HCT116 (cell line): ENCODE measurements at regions not wholly inside any gene's neighbourhood (a gene's known extent, or its start where the extent isn't known, plus 50 kb on each side); places are given as distances from the start of the nearest gene placed in this dataset.

Experiments used
- ATAC-seq: fragments of 200-7000 bp; cut with Tn5 transposase; 2 replicates; pipeline ENCODE4 v1.9.1; 2020; ENCODE audit warnings: mild to moderate bottlenecking, moderate library complexity
- BruUV-seq: library from RNA; stranded (reverse); fragments of 400-500 nt; replicated peaks from 2 replicates; lab custom pipeline; 2021; lab: Mats Ljungman, UMichigan
- CTCF ChIA-PET: fragments of 300-600 bp; sonication (Branson Sonifier 250); formaldehyde crosslinking; loops from one replicate; lab custom pipeline; 2021; ENCODE audit warnings: antibody characterized with exemption; lab: Charles Lee
- POLR2A ChIA-PET: fragments of 300-600, 350-600 bp; sonication (Branson Sonifier 250); formaldehyde crosslinking; loops from one replicate; lab custom pipeline; 2021; ENCODE audit warnings: antibody characterized with exemption; lab: Charles Lee
- RAD21 ChIA-PET, 2 experiments: fragments of 300-600 bp; sonication (Branson Sonifier 250); formaldehyde crosslinking; loops; one replicate each; lab custom pipeline; 2023; ENCODE audit warnings: low total read pairs in 2 of 2; ENCODE audit not compliant: uncharacterized antibody in 2 of 2, unreplicated experiment in 2 of 2, low non-redundant PET in 1 of 2; lab: Charles Lee
- DNase-seq: peaks from one replicate; pipeline ENCODE4 v3.0.0-alpha.2; 2010; ENCODE audit warnings: low read depth, low spot score
- H2AFZ ChIP-seq: fragments of 200-600 bp; shearing (Covaris generic), sonication (generic); 2 replicates; pipeline ENCODE4 v1.6.1; 2017; ENCODE audit warnings: low read depth, mixed run types, mixed read lengths, antibody characterized with exemption, low read length; ENCODE audit not compliant: poor library complexity, severe bottlenecking
- H3K27ac ChIP-seq: 2 replicates; pipeline ENCODE4 v1.5.1; 2012; ENCODE audit warnings: low read depth, low read length
- H3K27me3 ChIP-seq: fragments of 200-600 bp; sonication (generic); 2 replicates; pipeline ENCODE4 v1.6.1; 2016; ENCODE audit warnings: mixed run types, low read length, mixed read lengths; ENCODE audit not compliant: insufficient read depth
- H3K36me3 ChIP-seq, 2 experiments: fragments of 200-500 bp in 1 of 2; fragments of 200-600 bp in 1 of 2; sonication (Bioruptor generic) in 1 of 2; sonication (generic) in 1 of 2; 2 replicates each; pipeline versions ENCODE4 v1.5.1 to v1.6.1; 2014 to 2016; ENCODE audit warnings: low read length in 2 of 2, inconsistent platforms in 1 of 2, mixed read lengths in 1 of 2, mixed run types in 1 of 2; ENCODE audit not compliant: insufficient read depth in 2 of 2, control insufficient read depth in 1 of 2
- H3K4me1 ChIP-seq, 2 experiments: fragments of 200-600 bp in 1 of 2; sonication (generic) in 1 of 2; 2 replicates each; pipeline versions ENCODE4 v1.5.1 to v1.6.1; 2012 to 2017; ENCODE audit warnings: low read length in 2 of 2, inconsistent platforms in 1 of 2, mild to moderate bottlenecking in 1 of 2, mixed read lengths in 1 of 2, mixed run types in 1 of 2, moderate library complexity in 1 of 2; ENCODE audit not compliant: insufficient read depth in 2 of 2, control insufficient read depth in 1 of 2
- H3K4me2 ChIP-seq: fragments of 200-600 bp; sonication (generic); 2 replicates; pipeline ENCODE4 v1.6.1; 2017; ENCODE audit warnings: mixed run types, low read length, mixed read lengths
- H3K4me3 ChIP-seq, 2 experiments: fragments of 200-600 bp in 1 of 2; sonication (generic) in 1 of 2; replicated peaks in 1 of 2; 2 replicates each; pipeline ENCODE4 v1.5.1; 2011 to 2016; ENCODE audit warnings: low read length in 2 of 2, control low read depth in 1 of 2, low read depth in 1 of 2, mild to moderate bottlenecking in 1 of 2, mixed read lengths in 1 of 2, mixed run types in 1 of 2
- H3K79me2 ChIP-seq: fragments of 200-600 bp; sonication (generic); 2 replicates; pipeline ENCODE4 v1.6.1; 2017; ENCODE audit warnings: mild to moderate bottlenecking, mixed run types, low read length, moderate library complexity, mixed read lengths; ENCODE audit not compliant: insufficient read depth
- H3K9ac ChIP-seq: fragments of 200-600 bp; sonication (generic); 2 replicates; pipeline ENCODE4 v1.6.1; 2016; ENCODE audit warnings: low read length, mixed read lengths
- H3K9me2 ChIP-seq: fragments of 200-600 bp; sonication (generic), shearing (Covaris generic); 2 replicates; pipeline ENCODE4 v1.6.1; 2017; ENCODE audit warnings: mixed run types, mild to moderate bottlenecking, moderate library complexity; ENCODE audit not compliant: insufficient read depth
- H3K9me3 ChIP-seq, 2 experiments: fragments of 200-500 bp in 1 of 2; fragments of 200-600 bp in 1 of 2; sonication (Bioruptor generic) in 1 of 2; sonication (generic) in 1 of 2; 2 replicates each; pipeline ENCODE4 v1.6.1; 2014 to 2017; ENCODE audit warnings: low read length in 2 of 2, mixed read lengths in 2 of 2, inconsistent platforms in 1 of 2, low read depth in 1 of 2, mild to moderate bottlenecking in 1 of 2, mixed run types in 1 of 2, moderate library complexity in 1 of 2; ENCODE audit not compliant: control insufficient read depth in 1 of 2, insufficient read depth in 1 of 2
- H4K20me1 ChIP-seq: fragments of 200-600 bp; sonication (generic), shearing (Covaris generic); 2 replicates; pipeline ENCODE4 v1.6.1; 2017; ENCODE audit warnings: mixed run types, mild to moderate bottlenecking, moderate library complexity; ENCODE audit not compliant: insufficient read depth
- CBX3 ChIP-seq: IDR thresholded peaks from 2 replicates; pipeline ENCODE4 v1.6.1; 2012; ENCODE audit warnings: low read depth
- EGR1 ChIP-seq: IDR thresholded peaks from 2 replicates; pipeline ENCODE4 v1.6.1; 2012; ENCODE audit warnings: low read depth
- EZH2phosphoT487 ChIP-seq: fragments of 200-600 bp; IDR thresholded peaks from 2 replicates; pipeline ENCODE4 v1.6.1; 2018; ENCODE audit warnings: antibody characterized with exemption, borderline replicate concordance
- JUND ChIP-seq: IDR thresholded peaks from 2 replicates; pipeline ENCODE4 v1.6.1; 2012
- POLR2A ChIP-seq: IDR thresholded peaks from 2 replicates; pipeline ENCODE4 v1.7.0; 2011; ENCODE audit warnings: borderline replicate concordance; ENCODE audit not compliant: insufficient read depth, insufficient read length; ENCODE audit errors: extremely low read depth
- POLR2AphosphoS5 ChIP-seq: IDR thresholded peaks from 2 replicates; pipeline ENCODE4 v1.6.1; 2011; ENCODE audit warnings: mild to moderate bottlenecking, low read depth, low read length, moderate library complexity
- RAD21 ChIP-seq: IDR thresholded peaks from 2 replicates; pipeline ENCODE4 v1.6.1; 2012; ENCODE audit warnings: low read depth, mild to moderate bottlenecking
- TCF7L2 ChIP-seq: IDR thresholded peaks from 2 replicates; pipeline ENCODE4 v1.7.0; 2011; ENCODE audit warnings: borderline replicate concordance, inconsistent platforms; ENCODE audit not compliant: insufficient read depth, insufficient read length; ENCODE audit errors: extremely low read depth
- YY1 ChIP-seq: IDR thresholded peaks from 2 replicates; pipeline ENCODE4 v1.6.1; 2011; ENCODE audit warnings: low read length, low read depth, moderate library complexity, mild to moderate bottlenecking; ENCODE audit not compliant: insufficient replicate concordance; ENCODE audit errors: extremely low read depth
- intact Hi-C: fragments of 100-400 bp; cut with micrococcal nuclease; formaldehyde crosslinking; loops from 2 replicates; pipeline ENCODE4 v1.10.0; 2022
- TF ChIP-seq, protein P1 (sequence below): IDR thresholded peaks from 2 replicates; pipeline ENCODE4 v1.6.1; 2011; ENCODE audit warnings: mild to moderate bottlenecking, low read length, moderate library complexity; ENCODE audit not compliant: insufficient replicate concordance; ENCODE audit errors: extremely low read depth
- TF ChIP-seq, protein P2 (sequence below), 3 experiments: fragments of 200-600 bp in 1 of 3; sonication (generic) in 1 of 3; IDR thresholded peaks in 2 of 3; conservative IDR thresholded peaks in 1 of 3; 2 replicates each; pipeline ENCODE4 v1.5.1; 2012 to 2017; ENCODE audit warnings: low read depth in 2 of 3, low read length in 2 of 3, antibody characterized with exemption in 1 of 3, borderline replicate concordance in 1 of 3, control low read depth in 1 of 3, mild to moderate bottlenecking in 1 of 3, mixed read lengths in 1 of 3, mixed run types in 1 of 3, moderate library complexity in 1 of 3; ENCODE audit not compliant: insufficient read depth in 1 of 3

DNA sequence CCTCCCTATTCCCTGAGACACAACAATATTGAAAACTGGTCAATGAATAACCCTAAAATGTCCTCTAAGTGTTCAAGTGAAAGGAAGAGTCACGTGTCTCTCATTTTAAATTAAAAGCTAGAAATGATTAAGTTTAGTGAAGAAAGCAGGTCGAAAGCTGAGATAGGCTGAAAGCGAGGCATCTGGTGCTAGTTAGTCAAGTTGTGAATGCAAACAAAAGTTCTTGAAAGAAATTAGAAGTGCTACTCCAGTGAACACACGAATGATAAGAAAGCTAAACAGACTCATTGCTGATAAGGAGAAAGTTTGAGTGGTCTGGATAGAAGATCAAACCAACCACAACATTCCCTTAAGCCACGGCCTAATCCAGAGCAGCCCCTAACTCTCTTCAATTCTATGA, 99.4 kb upstream of the ZNF507 start:
- Histone ChIP-seq H3K4me1 (no peaks in the 10 kb centered on the region), H3K9me3 (no peaks in the 10 kb centered on the region)
- RAD21 ChIA-PET = no interaction called here
- no peak for ATAC-seq
- TF ChIP-seq EZH2phosphoT487 (no peak), YY1 (no peak), JUND (no peak), CBX3 (no peak), TCF7L2 (no peak), POLR2AphosphoS5 (no peak), POLR2A (no peak)
- TF ChIP-seq, all 23 proteins: peak for 0
- no peaks in the 10 kb centered on the region for H4K20me1 ChIP-seq
- H3K4me3 ChIP-seq = no peak overlapping the region
- no peaks in the 10 kb centered on the region for H3K27me3 ChIP-seq
- POLR2A ChIA-PET = no interaction called here
- CTCF ChIA-PET = no interaction called here
- no TSS peak for BruUV-seq
- H3K79me2 ChIP-seq = no peaks in the 10 kb centered on the region
- no peak overlapping the region for H3K27ac ChIP-seq
- H2AFZ ChIP-seq = no peak overlapping the region
- no peaks in the 10 kb centered on the region for H3K9me2 ChIP-seq
- H3K4me2 ChIP-seq = no peak overlapping the region
- intact Hi-C loops = no loop called here
- DNase-seq = no peak
- H3K36me3 ChIP-seq = no peaks in the 10 kb centered on the region
- H3K9ac ChIP-seq = no peak overlapping the region

DNA sequence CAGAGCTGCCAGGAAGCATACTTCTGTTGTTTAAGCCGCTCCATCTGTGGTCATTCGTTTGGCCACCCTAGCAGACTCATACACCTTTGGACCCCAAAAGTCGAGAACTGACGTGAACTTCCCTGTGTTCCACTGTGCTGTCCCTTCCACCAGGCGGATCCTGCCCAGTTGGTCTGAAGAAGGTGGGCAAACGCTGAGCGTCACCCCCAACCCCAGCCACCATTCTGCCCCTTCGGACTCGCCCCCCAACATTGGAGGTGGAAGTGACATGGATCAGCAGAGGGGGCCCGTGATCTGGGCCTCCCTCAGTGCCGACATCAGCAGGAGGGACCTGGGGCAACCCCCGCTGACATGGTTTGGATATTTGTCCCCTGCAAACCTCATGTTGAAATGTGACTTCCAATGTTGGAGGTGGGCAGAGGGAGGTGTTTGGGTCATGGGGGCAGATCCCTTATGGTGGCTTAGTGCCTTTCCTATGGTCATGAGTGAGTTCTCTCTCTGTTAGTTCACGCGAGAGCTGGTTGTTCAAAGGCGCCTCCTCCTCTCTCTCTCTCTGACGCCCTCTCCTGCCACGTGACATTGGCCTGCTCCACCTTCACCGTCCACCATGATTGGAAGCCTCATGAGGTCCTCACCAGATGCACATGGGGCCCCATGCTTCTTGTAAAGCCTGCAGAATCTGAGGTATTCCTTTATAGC, 93.6 kb upstream of the ZNF507 start:
- no peaks in the 10 kb centered on the region for H3K9me3 ChIP-seq
- TF ChIP-seq JUND = no peak
- TF ChIP-seq, protein P1, sequence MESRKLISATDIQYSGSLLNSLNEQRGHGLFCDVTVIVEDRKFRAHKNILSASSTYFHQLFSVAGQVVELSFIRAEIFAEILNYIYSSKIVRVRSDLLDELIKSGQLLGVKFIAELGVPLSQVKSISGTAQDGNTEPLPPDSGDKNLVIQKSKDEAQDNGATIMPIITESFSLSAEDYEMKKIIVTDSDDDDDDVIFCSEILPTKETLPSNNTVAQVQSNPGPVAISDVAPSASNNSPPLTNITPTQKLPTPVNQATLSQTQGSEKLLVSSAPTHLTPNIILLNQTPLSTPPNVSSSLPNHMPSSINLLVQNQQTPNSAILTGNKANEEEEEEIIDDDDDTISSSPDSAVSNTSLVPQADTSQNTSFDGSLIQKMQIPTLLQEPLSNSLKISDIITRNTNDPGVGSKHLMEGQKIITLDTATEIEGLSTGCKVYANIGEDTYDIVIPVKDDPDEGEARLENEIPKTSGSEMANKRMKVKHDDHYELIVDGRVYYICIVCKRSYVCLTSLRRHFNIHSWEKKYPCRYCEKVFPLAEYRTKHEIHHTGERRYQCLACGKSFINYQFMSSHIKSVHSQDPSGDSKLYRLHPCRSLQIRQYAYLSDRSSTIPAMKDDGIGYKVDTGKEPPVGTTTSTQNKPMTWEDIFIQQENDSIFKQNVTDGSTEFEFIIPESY = no peak
- TF ChIP-seq EGR1 = no peak
- TF ChIP-seq RAD21 = no peak
- TF ChIP-seq, protein P2, sequence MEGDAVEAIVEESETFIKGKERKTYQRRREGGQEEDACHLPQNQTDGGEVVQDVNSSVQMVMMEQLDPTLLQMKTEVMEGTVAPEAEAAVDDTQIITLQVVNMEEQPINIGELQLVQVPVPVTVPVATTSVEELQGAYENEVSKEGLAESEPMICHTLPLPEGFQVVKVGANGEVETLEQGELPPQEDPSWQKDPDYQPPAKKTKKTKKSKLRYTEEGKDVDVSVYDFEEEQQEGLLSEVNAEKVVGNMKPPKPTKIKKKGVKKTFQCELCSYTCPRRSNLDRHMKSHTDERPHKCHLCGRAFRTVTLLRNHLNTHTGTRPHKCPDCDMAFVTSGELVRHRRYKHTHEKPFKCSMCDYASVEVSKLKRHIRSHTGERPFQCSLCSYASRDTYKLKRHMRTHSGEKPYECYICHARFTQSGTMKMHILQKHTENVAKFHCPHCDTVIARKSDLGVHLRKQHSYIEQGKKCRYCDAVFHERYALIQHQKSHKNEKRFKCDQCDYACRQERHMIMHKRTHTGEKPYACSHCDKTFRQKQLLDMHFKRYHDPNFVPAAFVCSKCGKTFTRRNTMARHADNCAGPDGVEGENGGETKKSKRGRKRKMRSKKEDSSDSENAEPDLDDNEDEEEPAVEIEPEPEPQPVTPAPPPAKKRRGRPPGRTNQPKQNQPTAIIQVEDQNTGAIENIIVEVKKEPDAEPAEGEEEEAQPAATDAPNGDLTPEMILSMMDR (IDR thresholded peaks at IDR 0.05 in 2 of 3, conservative IDR thresholded peaks at IDR 0.05 in 1 of 3; ENCODE audit: borderline replicate concordance in 1 of 3, insufficient read depth in 1 of 3, low read depth in 2 of 3, low read length in 2 of 3) = no peak
- BruUV-seq = no TSS peak
- no peaks in the 10 kb centered on the region for H3K9me2 ChIP-seq
- H3K36me3 ChIP-seq = no peaks in the 10 kb centered on the region
- no peaks in the 10 kb centered on the region for H4K20me1 ChIP-seq
- no peak overlapping the region for H3K27ac ChIP-seq
- no peak overlapping the region for H2AFZ ChIP-seq
- ChIA-PET POLR2A (no interaction called here), RAD21 (no interaction called here), CTCF (no interaction called here)
- intact Hi-C loops = no loop called here
- DNase-seq (no peak), ATAC-seq (no peak)
- H3K4me3 ChIP-seq = no peak overlapping the region
- H3K79me2 ChIP-seq = no peaks in the 10 kb centered on the region
- H3K27me3 ChIP-seq = no peaks in the 10 kb centered on the region
- H3K4me2 ChIP-seq = no peak overlapping the region
- no peaks in the 10 kb centered on the region for H3K4me1 ChIP-seq
- H3K9ac ChIP-seq = no peak overlapping the region
